Ovary (tissue), 3 donors: ENCODE measurements at regions not wholly inside any gene's neighbourhood (a gene's known extent, or its start where the extent isn't known, plus 50 kb on each side); places are given as distances from the start of the nearest gene placed in this dataset.

Experiments
- CTCF ChIP-seq, 3 donors: fragments of 450-650 bp in 2 of 3; fragments of 200-600 bp in 1 of 3; IDR thresholded peaks; one replicate each; pipeline versions ENCODE4 v1.5.1 to v1.8.0; 2016 to 2022; ENCODE audit warnings: antibody characterized with exemption in 3 of 3, mild to moderate bottlenecking in 1 of 3
- EP300 ChIP-seq: sonication (generic); formaldehyde crosslinking; IDR thresholded peaks from one replicate; pipeline ENCODE4 v1.6.1; 2017; ENCODE audit warnings: antibody characterized with exemption
- POLR2A ChIP-seq: fragments of 450-650 bp; IDR thresholded peaks from one replicate; pipeline ENCODE4 v1.6.1; 2017; ENCODE audit warnings: antibody characterized with exemption, mild to moderate bottlenecking, moderate library complexity
- donor health status: DM: no; HTN: no; CAD: no.

DNA sequence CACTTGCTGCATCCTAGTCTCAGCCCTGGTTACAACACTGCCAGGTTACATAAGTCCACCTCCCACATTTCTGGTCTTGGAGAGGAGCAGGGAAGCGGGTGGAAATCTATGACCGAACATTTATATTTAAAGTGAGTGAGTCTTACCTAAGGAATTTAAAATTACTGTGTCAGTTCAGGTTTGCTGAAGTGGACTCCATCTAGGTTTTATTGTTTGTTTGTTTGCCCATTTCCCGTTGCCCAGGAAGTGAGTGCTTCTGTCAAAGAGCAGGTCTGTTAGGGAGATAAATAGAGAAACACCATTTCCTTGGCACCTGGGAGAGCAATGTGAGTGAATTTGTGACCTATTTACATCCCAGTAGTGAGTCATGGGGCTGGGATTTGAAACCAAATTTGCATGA is 179.5 kb downstream of the KIF4B start:
- TF ChIP-seq CTCF (IDR thresholded peaks at IDR 0.05), result no peak
- no peak for TF ChIP-seq POLR2A
- no peak for TF ChIP-seq EP300
